Endodermal cell (in vitro differentiated cells): ENCODE measurements at regions not wholly inside any gene's neighbourhood (a gene's known extent, or its start where the extent isn't known, plus 50 kb on each side); places are given as distances from the start of the nearest gene placed in this dataset.

Source experiments
- DNase-seq: peaks from one replicate; pipeline ENCODE4 v3.0.0-alpha.2; 2017
- H3K27ac ChIP-seq: 2 replicates; pipeline ENCODE4 v1.5.1; 2013; ENCODE audit warnings: mild to moderate bottlenecking, low read depth, low read length, moderate library complexity
- H3K27me3 ChIP-seq: 2 replicates; pipeline ENCODE4 v1.6.1; 2013; ENCODE audit warnings: mild to moderate bottlenecking, low read length, moderate library complexity; ENCODE audit not compliant: insufficient read depth, control insufficient read depth, poor library complexity, severe bottlenecking
- H3K36me3 ChIP-seq: 2 replicates; pipeline ENCODE4 v1.7.0; 2013; ENCODE audit warnings: mild to moderate bottlenecking, low read length, moderate library complexity; ENCODE audit not compliant: control insufficient read depth, insufficient read depth
- H3K4me1 ChIP-seq: one replicate; pipeline ENCODE4 v1.7.0; 2013; ENCODE audit warnings: low read length; ENCODE audit not compliant: control insufficient read depth, insufficient read depth
- H3K4me3 ChIP-seq: 2 replicates; pipeline ENCODE4 v1.5.1; 2013; ENCODE audit warnings: mild to moderate bottlenecking, low read length, moderate library complexity
- H3K9ac ChIP-seq: 2 replicates; pipeline ENCODE4 v1.6.1; 2013; ENCODE audit warnings: mild to moderate bottlenecking, low read length, moderate library complexity; ENCODE audit not compliant: poor library complexity, severe bottlenecking; ENCODE audit errors: extremely low read depth
- H3K9me3 ChIP-seq: 2 replicates; pipeline ENCODE4 v1.6.1; 2013; ENCODE audit warnings: mild to moderate bottlenecking, low read length, moderate library complexity; ENCODE audit not compliant: control insufficient read depth
- H3K27ac Mint-ChIP-seq: 2 replicates; pipeline ENCODE4 v1.8.0; 2020; ENCODE audit warnings: mixed read lengths
- H3K27me3 Mint-ChIP-seq: 2 replicates; pipeline ENCODE4 v1.8.0; 2021; ENCODE audit warnings: mild to moderate bottlenecking, mixed read lengths; ENCODE audit not compliant: insufficient read depth
- H3K36me3 Mint-ChIP-seq: 2 replicates; pipeline ENCODE4 v1.8.0; 2020; ENCODE audit warnings: low read depth, mixed read lengths
- H3K4me1 Mint-ChIP-seq: 2 replicates; pipeline ENCODE4 v1.8.0; 2020; ENCODE audit warnings: mixed read lengths
- H3K4me3 Mint-ChIP-seq: 2 replicates; pipeline ENCODE4 v1.8.0; 2020; ENCODE audit warnings: mild to moderate bottlenecking, moderate library complexity, mixed read lengths
- H3K9me3 Mint-ChIP-seq: 2 replicates; pipeline ENCODE4 v1.8.0; 2020; ENCODE audit warnings: mild to moderate bottlenecking, mixed read lengths
- WGBS, 2 experiments: methylation state at CpG; one replicate each; pipeline versions ENCODE4 v1.1.5 to v1.1.7; 2013; ENCODE audit warnings: missing lambda C conversion rate in 2 of 2, mixed read lengths in 1 of 2; ENCODE audit not compliant: insufficient coverage in 1 of 2, insufficient read length in 1 of 2; 5-methylcytosine and 5-hydroxymethylcytosine counted together
- TF ChIP-seq, protein P1 (sequence below): fragments of 200-600 bp; sonication (generic); conservative IDR thresholded peaks from 2 replicates; pipeline ENCODE4 v1.5.0; 2021; ENCODE audit warnings: antibody characterized with exemption, mild to moderate bottlenecking

- whole genome bisulfite sequencing, 2 experiments: 83 to 88% methylated on average over 1 of the region's 1 CpG
- Histone ChIP-seq H3K36me3 (no peaks in the 10 kb centered on the region), H3K27me3 (no peaks in the 10 kb centered on the region), H3K9ac (no peak overlapping the region), H3K4me3 (no peak overlapping the region), H3K4me1 (no peaks in the 10 kb centered on the region), H3K9me3 (no peaks in the 10 kb centered on the region), H3K27ac (no peak overlapping the region)
- Mint-ChIP-seq H3K36me3 (no peaks in the 10 kb centered on the region), H3K4me1 (peaks cover 1% of the 10 kb centered on the region), H3K4me3 (no peak overlapping the region), H3K27ac (no peak overlapping the region), H3K27me3 (no peaks in the 10 kb centered on the region), H3K9me3 (no peaks in the 10 kb centered on the region)
- TF ChIP-seq, protein P1, sequence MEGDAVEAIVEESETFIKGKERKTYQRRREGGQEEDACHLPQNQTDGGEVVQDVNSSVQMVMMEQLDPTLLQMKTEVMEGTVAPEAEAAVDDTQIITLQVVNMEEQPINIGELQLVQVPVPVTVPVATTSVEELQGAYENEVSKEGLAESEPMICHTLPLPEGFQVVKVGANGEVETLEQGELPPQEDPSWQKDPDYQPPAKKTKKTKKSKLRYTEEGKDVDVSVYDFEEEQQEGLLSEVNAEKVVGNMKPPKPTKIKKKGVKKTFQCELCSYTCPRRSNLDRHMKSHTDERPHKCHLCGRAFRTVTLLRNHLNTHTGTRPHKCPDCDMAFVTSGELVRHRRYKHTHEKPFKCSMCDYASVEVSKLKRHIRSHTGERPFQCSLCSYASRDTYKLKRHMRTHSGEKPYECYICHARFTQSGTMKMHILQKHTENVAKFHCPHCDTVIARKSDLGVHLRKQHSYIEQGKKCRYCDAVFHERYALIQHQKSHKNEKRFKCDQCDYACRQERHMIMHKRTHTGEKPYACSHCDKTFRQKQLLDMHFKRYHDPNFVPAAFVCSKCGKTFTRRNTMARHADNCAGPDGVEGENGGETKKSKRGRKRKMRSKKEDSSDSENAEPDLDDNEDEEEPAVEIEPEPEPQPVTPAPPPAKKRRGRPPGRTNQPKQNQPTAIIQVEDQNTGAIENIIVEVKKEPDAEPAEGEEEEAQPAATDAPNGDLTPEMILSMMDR: no peak
- no peak for DNase-seq
Measured at GRCh38 chr18:45260125-45260524, 355.2 kb upstream of the SLC14A2 start.

DNA sequence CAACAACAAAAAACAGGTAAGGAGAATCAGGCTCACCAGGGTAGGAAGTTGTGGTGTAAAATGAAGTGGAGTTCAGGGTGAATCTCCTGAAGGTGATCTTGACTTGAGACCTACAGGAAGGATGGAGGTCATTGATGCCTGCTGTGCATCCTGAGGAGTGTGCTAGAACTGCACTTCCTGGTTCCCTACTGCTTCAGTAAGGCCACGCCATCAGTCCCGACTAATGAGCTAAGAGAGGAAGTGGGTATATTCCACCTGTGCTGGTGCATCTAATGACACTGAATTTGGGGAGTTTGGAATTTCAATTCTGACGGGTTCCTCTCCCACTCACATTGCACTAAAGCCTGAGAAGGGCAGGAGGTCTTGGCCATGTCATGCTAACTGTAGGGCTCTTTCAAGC is 349.3 kb upstream of the SLC14A2 start:
- Histone ChIP-seq H3K9me3 (no peaks in the 10 kb centered on the region), H3K4me1 (no peaks in the 10 kb centered on the region), H3K36me3 (no peaks in the 10 kb centered on the region), H3K4me3 (no peak overlapping the region), H3K27me3 (no peaks in the 10 kb centered on the region), H3K27ac (no peak overlapping the region), H3K9ac (no peak overlapping the region)
- Mint-ChIP-seq H3K27ac (no peak overlapping the region), H3K27me3 (no peaks in the 10 kb centered on the region), H3K36me3 (no peaks in the 10 kb centered on the region), H3K9me3 (no peaks in the 10 kb centered on the region), H3K4me1 (no peaks in the 10 kb centered on the region), H3K4me3 (no peak overlapping the region)
- WGBS, 2 experiments: 83 to 96% methylated on average over 2 to 3 of the region's 3 CpGs
- TF ChIP-seq, protein P1: no peak
- no peak for DNase-seq

- WGBS, 2 experiments: 92% methylated on average over 1 of the region's 1 CpG; no CpG with 5 or more reads in 1 of the 2 experiments
- TF ChIP-seq, protein P1: no peak
- H3K36me3 Mint-ChIP-seq: no peaks in the 10 kb centered on the region
Measured at GRCh38 chr18:45267622-45268021, 347.7 kb upstream of the SLC14A2 start.

More at GRCh38 chr18:45267622-45268021, 347.7 kb upstream of the SLC14A2 start:
- no peak overlapping the region for H3K4me3 ChIP-seq
- no peak for DNase-seq
- H3K4me3 Mint-ChIP-seq: no peak overlapping the region
- H3K27me3 ChIP-seq: no peaks in the 10 kb centered on the region
- no peaks in the 10 kb centered on the region for H3K4me1 ChIP-seq
- H3K4me1 Mint-ChIP-seq: no peaks in the 10 kb centered on the region
- no peak overlapping the region for H3K27ac Mint-ChIP-seq
- no peaks in the 10 kb centered on the region for H3K27me3 Mint-ChIP-seq
- no peaks in the 10 kb centered on the region for H3K9me3 Mint-ChIP-seq
- no peaks in the 10 kb centered on the region for H3K9me3 ChIP-seq
- no peak overlapping the region for H3K9ac ChIP-seq
- H3K27ac ChIP-seq: no peak overlapping the region
- no peaks in the 10 kb centered on the region for H3K36me3 ChIP-seq
